HFF-Myc (cell line): ENCODE measurements at regions not wholly inside any gene's neighbourhood (a gene's known extent, or its start where the extent isn't known, plus 50 kb on each side); places are given as distances from the start of the nearest gene placed in this dataset.

Experiments
- DNase-seq: peaks from one replicate; pipeline ENCODE4 v3.0.0-alpha.2; 2011; ENCODE audit warnings: low read depth; ENCODE audit errors: extremely low read depth
- H3K4me3 ChIP-seq: replicated peaks from 2 replicates; pipeline ENCODE4 v1.5.1; 2011; ENCODE audit warnings: low read depth, mild to moderate bottlenecking, control low read depth, low read length
- TF ChIP-seq, protein P1 (sequence below): IDR thresholded peaks from 2 replicates; pipeline ENCODE4 v1.5.1; 2012; ENCODE audit warnings: mild to moderate bottlenecking, low read depth, low read length, control low read depth; ENCODE audit errors: missing control alignments

GRCh38 chrX:69031181-69031580 lies 134.1 kb downstream of the PJA1 start:
- no peak for DNase-seq
- no peak overlapping the region for H3K4me3 ChIP-seq
- TF ChIP-seq, protein P1, sequence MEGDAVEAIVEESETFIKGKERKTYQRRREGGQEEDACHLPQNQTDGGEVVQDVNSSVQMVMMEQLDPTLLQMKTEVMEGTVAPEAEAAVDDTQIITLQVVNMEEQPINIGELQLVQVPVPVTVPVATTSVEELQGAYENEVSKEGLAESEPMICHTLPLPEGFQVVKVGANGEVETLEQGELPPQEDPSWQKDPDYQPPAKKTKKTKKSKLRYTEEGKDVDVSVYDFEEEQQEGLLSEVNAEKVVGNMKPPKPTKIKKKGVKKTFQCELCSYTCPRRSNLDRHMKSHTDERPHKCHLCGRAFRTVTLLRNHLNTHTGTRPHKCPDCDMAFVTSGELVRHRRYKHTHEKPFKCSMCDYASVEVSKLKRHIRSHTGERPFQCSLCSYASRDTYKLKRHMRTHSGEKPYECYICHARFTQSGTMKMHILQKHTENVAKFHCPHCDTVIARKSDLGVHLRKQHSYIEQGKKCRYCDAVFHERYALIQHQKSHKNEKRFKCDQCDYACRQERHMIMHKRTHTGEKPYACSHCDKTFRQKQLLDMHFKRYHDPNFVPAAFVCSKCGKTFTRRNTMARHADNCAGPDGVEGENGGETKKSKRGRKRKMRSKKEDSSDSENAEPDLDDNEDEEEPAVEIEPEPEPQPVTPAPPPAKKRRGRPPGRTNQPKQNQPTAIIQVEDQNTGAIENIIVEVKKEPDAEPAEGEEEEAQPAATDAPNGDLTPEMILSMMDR: no peak

GRCh38 chrX:69029771-69030170 lies 135.5 kb downstream of the PJA1 start:
- TF ChIP-seq, protein P1: no peak
- no peak for DNase-seq

DNA sequence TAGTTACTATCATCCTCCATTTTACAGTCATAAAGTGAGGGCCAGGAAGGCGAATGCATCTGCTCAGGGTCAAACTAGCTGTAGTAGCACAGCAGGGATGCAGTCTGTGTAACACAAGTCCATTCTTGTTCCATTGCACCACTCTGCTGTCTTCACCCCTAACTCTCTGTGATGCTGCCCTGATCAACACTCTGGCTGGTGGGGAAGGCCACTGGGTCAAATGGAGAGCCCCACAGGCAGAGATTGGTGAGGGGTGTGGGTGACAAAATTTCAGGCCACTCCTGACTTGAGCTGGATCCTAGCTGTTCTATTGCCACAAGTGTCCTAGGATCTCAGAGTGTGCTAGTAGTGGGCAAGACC lies 136.5 kb downstream of the PJA1 start:
- TF ChIP-seq, protein P1: no peak
- no peak for DNase-seq
- H3K4me3 ChIP-seq: no peak overlapping the region

More at GRCh38 chrX:69029771-69030170, 135.5 kb downstream of the PJA1 start:
- no peak overlapping the region for H3K4me3 ChIP-seq

DNA sequence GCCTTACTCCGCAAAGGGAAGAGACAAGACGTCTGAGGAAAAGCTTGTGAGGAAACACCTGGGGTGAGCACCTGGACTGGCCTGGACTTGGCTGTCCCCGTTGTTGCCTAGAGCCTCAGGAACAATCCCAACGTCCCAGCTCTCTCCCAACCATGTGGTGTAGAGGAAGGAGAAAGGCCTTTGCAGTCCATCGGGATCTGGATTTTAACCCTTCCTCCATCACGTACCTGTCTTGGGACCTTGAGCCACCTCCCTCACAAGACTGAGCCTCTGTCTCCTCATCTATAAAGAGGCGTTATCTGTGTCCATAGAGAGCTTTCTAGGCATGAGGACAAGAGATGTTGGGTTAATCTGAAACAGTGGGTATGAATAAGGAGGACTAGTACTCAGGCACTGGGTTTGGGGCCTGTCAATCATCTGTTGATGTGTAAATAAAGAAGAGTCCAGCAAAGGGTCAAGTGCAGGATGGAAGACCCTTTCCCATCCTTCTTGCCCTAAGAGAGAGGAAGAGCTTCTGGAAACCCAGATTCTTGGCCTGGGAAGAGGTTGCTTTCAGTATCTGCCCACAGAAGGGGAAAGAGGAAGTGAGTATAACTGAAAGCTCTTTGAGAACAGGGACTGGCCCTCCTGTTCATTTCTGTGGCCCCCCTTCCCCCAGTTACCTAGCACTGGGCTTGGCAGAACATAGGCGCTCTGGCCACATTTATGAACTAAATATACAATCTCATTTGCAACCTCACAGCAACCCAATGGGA lies 137.1 kb downstream of the PJA1 start:
- DNase-seq: no peak
- TF ChIP-seq, protein P1: no peak
- no peak overlapping the region for H3K4me3 ChIP-seq

DNA sequence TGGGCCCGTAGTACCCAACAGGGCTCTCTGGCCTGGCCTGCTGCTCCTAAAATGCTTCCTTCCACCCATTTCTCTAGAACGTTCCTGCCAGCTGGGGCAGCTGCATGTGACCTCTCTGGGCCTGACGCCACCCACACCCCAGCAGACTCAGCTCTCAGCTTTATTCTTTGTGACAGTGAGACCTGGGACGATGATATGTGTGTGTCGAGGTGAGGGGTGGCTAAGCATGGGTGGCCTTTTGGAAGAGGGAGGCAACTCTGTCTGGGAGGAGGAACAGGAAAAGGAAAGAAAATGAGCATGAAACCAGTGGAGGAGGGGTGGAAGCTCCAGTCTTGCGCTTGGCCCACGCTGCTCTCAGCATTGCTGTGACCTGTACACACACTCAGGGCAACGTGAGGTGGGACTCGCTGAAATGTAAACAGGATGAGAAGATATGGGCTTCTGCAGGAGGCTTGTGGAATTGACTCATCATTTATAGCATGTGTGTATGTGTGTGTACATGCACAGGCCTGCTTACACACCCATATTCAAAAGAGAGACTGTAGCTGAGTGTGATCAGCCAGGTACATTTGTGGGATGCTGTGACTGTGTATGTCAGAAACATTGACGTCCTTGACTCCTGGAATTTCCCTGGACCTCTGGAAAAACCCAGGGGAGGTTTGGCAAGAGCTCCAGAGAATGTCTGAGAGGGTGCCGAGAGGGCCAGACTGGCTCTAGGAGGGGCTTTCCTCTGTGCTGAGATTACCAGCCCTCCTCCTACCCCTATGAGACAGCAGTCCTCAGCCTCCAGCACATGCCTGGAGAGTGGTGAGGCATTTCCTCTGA lies 137.9 kb downstream of the PJA1 start:
- DNase-seq: peak; percentile 31
- H3K4me3 ChIP-seq: no peak overlapping the region
- TF ChIP-seq, protein P1: no peak

- no peak overlapping the region for H3K4me3 ChIP-seq
- TF ChIP-seq, protein P1: no peak
- DNase-seq: no peak
Observed at GRCh38 chrX:69025802-69026301, 139.4 kb downstream of the PJA1 start.
